IMR-90 (cell line): ENCODE measurements at regions not wholly inside any gene's neighbourhood (a gene's known extent, or its start where the extent isn't known, plus 50 kb on each side); places are given as distances from the start of the nearest gene placed in this dataset.

Source experiments
- MAFK ChIP-seq: IDR thresholded peaks from 2 replicates; pipeline ENCODE4 v1.6.1; 2012; ENCODE audit warnings: low read depth, low read length, improper control_type of control experiment
- POLR2A ChIP-seq: IDR thresholded peaks from 2 replicates; pipeline ENCODE4 v1.6.1; 2012; ENCODE audit warnings: mild to moderate bottlenecking, low read depth, low read length
- RAD21 ChIP-seq: IDR thresholded peaks from 2 replicates; pipeline ENCODE4 v1.6.1; 2012; ENCODE audit warnings: low read length, improper control_type of control experiment
- TF ChIP-seq, protein P1 (sequence below): conservative IDR thresholded peaks from 2 replicates; pipeline ENCODE4 v1.5.1; 2012; ENCODE audit warnings: mild to moderate bottlenecking, low read depth, low read length, improper control_type of control experiment

DNA sequence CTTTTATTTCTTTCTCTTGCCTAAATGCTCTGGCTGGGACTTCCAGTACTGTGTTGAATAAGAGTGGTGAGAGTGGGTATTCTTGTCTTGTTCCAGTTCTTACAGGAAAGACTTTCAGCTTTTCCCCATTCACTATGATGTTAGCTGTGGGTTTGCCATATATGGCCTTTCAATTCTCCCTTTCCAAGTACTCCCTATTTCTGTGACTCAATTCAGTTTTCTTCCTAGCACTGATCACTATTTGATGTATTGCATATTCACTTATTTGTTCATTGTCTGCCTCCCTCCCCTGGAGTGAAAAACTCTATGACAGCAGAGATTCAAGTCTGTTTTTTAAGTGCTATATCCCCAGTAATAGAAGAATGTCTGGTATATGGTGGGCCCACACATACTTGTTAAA is 618.2 kb upstream of the CAMK1G start:
- TF ChIP-seq POLR2A (no peak), RAD21 (no peak), MAFK (no peak)
- TF ChIP-seq, protein P1, sequence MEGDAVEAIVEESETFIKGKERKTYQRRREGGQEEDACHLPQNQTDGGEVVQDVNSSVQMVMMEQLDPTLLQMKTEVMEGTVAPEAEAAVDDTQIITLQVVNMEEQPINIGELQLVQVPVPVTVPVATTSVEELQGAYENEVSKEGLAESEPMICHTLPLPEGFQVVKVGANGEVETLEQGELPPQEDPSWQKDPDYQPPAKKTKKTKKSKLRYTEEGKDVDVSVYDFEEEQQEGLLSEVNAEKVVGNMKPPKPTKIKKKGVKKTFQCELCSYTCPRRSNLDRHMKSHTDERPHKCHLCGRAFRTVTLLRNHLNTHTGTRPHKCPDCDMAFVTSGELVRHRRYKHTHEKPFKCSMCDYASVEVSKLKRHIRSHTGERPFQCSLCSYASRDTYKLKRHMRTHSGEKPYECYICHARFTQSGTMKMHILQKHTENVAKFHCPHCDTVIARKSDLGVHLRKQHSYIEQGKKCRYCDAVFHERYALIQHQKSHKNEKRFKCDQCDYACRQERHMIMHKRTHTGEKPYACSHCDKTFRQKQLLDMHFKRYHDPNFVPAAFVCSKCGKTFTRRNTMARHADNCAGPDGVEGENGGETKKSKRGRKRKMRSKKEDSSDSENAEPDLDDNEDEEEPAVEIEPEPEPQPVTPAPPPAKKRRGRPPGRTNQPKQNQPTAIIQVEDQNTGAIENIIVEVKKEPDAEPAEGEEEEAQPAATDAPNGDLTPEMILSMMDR = no peak
